Mononuclear cell (primary cell): ENCODE measurements at regions not wholly inside any gene's neighbourhood (a gene's known extent, or its start where the extent isn't known, plus 50 kb on each side); places are given as distances from the start of the nearest gene placed in this dataset.
"Not testable (repeated sequence)": the region's sequence is repeated elsewhere in the genome, so short reads cannot be mapped to it uniquely, and the experiment has no call there.

Source experiments
- H3K27me3 ChIP-seq: 2 replicates; pipeline ENCODE4 v1.6.0; 2011; ENCODE audit warnings: low read length, control low read depth; ENCODE audit not compliant: insufficient read depth
- H3K4me1 ChIP-seq: 2 replicates; pipeline ENCODE4 v1.5.1; 2011; ENCODE audit warnings: mild to moderate bottlenecking, low read length, control low read depth; ENCODE audit not compliant: insufficient read depth
- H3K4me3 ChIP-seq: 2 replicates; pipeline ENCODE4 v1.5.1; 2011; ENCODE audit warnings: mild to moderate bottlenecking, low read length, moderate library complexity
- H3K9me3 ChIP-seq: 2 replicates; pipeline ENCODE4 v1.5.1; 2011; ENCODE audit warnings: low read depth, mild to moderate bottlenecking, control low read depth, low read length

DNA sequence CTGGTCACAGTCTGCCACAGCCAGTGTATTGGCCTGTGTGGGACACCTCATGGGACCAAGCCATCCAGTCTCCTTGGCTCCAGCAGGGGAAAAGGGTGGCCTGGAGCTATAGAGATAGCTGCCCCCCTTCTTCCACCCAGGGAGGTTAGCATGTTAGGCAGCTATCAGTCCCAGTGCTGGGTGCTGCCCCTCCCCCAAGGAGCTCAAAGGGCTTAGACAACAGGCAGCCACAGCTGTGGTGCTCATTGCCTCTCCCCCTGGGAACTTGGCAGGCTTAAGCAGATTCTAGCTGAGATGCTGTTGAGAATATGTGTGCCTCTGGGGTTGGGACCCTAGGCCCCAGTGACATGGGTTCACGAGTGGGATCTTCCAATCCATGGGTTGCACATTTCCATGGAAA is 226.0 kb upstream of the PTGER4 start:
- Histone ChIP-seq H3K9me3 (no peaks in the 10 kb centered on the region), H3K27me3 (no peaks in the 10 kb centered on the region), H3K4me3 (no peak overlapping the region), H3K4me1 (no peaks in the 10 kb centered on the region)

- H3K27me3 ChIP-seq: no peaks in the 10 kb centered on the region
- H3K9me3 ChIP-seq: no peaks in the 10 kb centered on the region
These were observed 226.7 kb upstream of the PTGER4 start for GRCh38 chr5:40452874-40453624.

GRCh38 chr5:40447438-40447837 is 232.3 kb upstream of the PTGER4 start:
- peaks cover 8% of the 10 kb centered on the region for H3K9me3 ChIP-seq
- H3K4me3 ChIP-seq: no peak overlapping the region
- H3K27me3 ChIP-seq: no peaks in the 10 kb centered on the region
- H3K4me1 ChIP-seq: no peaks in the 10 kb centered on the region

More at GRCh38 chr5:40452874-40453624, 226.7 kb upstream of the PTGER4 start:
- H3K4me3 ChIP-seq: no peak overlapping the region
- no peaks in the 10 kb centered on the region for H3K4me1 ChIP-seq

GRCh38 chr5:40446910-40447309 is 232.8 kb upstream of the PTGER4 start:
- Histone ChIP-seq H3K9me3 (peaks cover 8% of the 10 kb centered on the region), H3K4me3 (no peak overlapping the region), H3K4me1 (peaks cover 4% of the 10 kb centered on the region), H3K27me3 (no peaks in the 10 kb centered on the region)

DNA sequence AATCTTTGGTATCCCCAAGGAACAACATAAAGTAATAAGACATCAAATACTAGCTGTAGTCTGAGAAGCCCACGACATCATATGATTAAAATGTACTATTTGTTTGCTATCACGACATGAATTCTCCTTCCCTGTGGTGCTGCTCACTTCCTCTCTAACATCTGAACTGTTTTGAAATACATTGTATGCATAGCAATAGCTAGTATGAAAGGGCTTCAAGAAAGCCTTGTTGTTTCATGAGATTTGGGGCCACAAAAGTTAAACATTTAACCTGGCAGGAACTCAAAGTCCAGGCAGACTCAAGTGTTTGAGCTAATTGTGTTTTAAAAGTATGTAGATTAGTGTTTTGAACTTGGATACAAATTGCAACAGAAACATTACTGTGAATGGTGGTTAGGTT is 237.4 kb upstream of the PTGER4 start:
- Histone ChIP-seq H3K4me3 (no peak overlapping the region), H3K27me3 (no peaks in the 10 kb centered on the region), H3K4me1 (peaks cover 21% of the 10 kb centered on the region), H3K9me3 (peaks cover 8% of the 10 kb centered on the region)

DNA sequence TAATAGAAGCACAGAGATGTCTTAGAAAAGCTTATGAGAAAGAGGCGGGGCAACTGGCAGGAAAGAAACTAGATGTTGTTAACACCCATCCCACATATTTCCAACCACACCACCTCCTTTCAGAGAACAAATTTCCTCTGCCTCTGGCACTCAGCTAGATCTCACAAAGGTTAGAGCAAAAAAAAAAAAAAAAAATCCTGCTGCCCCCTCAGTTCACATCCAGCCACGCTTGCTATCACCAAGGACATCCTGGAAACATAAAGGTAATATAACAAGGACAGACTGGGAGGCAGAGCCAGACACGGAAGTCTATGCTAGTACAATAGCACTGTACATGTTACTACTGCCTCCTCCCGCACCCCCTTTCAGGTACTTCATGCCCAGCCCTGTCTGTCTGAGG is 238.0 kb upstream of the PTGER4 start:
- Histone ChIP-seq H3K9me3 (peaks cover 8% of the 10 kb centered on the region), H3K27me3 (no peaks in the 10 kb centered on the region), H3K4me3 (no peak overlapping the region), H3K4me1 (peaks cover 27% of the 10 kb centered on the region)

DNA sequence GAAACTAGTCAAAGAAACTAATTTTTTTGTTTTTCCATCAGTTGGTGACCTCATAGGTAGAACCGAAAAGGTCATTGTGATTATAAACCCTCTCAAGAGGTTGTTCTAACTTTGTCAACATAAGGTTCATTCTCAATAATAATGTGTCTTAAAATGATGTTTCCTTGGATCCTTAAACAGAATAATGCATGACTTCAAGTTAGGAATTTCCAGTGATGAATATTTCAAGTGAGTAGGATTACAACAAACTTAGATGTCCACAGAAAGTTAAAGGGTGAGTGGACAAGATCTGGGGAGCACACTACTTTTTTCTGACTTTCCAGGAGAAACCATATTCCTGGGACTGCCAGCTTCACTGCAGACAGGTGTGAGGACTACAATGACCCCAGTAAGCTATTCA is 239.0 kb upstream of the PTGER4 start:
- Histone ChIP-seq H3K9me3 (peaks cover 8% of the 10 kb centered on the region), H3K4me1 (peaks cover 37% of the 10 kb centered on the region), H3K27me3 (no peaks in the 10 kb centered on the region), H3K4me3 (no peak overlapping the region)

DNA sequence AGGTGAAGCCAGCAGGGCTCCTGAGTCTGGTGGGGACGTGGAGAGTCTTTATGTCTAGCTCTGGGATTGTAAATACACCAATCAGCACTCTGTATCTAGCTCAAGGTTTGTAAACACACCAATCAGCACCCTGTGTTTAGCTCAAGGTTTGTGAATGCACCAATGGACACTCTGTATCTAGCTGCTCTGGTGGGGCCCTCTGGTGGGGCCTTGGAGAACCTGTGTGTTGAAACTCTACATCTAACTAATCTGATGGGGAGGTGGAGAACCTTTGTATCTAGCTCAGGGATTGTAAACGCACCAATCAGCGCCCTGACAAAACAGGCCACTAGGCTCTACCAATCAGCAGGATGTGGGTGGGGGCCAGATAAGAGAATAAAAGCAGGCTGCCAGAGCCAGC is 240.6 kb upstream of the PTGER4 start:
- H3K4me3 ChIP-seq, H3K27me3 ChIP-seq, H3K9me3 ChIP-seq: not testable (repeated sequence)
- H3K4me1 ChIP-seq: peaks cover 37% of the 10 kb centered on the region

- H3K9me3 ChIP-seq, H3K27me3 ChIP-seq, H3K4me3 ChIP-seq: not testable (repeated sequence)
- peaks cover 37% of the 10 kb centered on the region for H3K4me1 ChIP-seq
These were observed 241.1 kb upstream of the PTGER4 start for GRCh38 chr5:40438646-40439045.

DNA sequence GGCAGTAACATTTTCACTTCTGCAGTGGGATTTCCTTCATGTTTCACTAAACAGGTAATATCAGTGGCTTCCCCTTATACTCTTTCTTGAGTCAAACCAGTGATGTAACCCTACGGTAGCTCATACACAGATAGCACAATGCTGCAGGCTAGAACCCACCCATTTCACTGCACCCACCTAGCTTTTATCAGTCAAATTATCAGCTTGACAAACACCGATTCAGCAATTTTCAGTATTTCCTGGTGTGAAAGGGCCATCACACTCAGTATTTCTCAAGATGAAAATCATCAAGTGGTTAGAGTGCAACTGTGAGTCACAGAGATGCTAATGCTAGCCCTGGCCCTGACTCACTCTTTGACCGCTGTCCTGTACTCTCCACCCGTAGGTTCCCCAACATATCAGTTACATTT is 242.3 kb upstream of the PTGER4 start:
- Histone ChIP-seq H3K4me3 (no peak overlapping the region), H3K27me3 (no peaks in the 10 kb centered on the region), H3K4me1 (peaks cover 37% of the 10 kb centered on the region)

DNA sequence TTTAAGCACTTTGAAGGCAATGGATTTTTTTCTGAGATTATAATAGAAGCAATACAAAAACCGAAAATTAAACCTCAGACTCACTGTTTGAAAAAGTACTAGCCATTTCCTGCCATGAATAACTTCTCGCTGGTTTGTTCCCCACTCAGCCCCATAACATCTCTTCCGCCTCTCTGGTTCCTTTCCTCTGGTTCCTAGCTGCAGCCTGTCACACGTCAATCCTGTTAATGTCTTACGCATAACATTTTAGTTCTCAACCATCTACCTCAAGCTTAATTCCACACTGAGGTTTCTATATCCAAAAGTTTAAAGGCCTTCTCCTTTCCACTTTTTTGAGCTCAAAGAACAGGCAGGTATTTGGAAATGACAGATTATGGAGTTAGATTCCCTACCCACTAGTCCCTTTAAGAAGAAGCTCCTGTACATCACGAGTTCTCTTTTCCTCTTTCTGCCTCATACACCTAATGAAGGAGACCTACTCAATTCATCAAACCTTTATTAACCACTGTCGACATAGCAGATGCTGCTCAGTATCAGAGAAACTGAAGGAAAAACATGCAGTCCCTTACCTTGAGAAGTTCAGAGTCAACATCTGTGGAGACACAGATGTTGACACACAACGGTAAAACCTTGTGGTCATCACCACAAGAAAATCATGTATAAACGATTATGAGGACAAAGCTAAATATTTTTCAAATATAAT is 243.0 kb upstream of the PTGER4 start:
- Histone ChIP-seq H3K9me3 (no peaks in the 10 kb centered on the region), H3K4me1 (peaks cover 30% of the 10 kb centered on the region), H3K4me3 (no peak overlapping the region), H3K27me3 (no peaks in the 10 kb centered on the region)

More for the DNA sequence above, 242.3 kb upstream of the PTGER4 start:
- H3K9me3 ChIP-seq: no peaks in the 10 kb centered on the region

DNA sequence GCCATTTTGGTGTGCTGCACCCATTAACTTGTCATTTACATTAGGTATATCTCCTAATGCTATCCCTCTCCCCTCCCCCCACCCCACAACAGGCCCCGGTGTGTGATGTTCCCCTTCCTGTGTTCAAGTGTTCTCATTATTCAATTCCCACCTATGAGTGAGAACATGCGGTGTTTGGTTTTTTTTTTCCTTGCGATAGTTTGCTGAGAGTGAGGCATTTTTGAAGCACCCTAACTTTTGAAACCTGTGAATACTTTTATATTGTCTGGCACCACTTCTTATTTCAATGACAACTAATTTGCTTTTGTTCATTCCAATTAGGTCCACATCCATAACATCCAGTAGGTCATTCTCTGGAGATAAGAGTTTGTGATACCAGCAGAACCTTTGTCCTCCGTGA is 244.0 kb upstream of the PTGER4 start:
- peaks cover 22% of the 10 kb centered on the region for H3K4me1 ChIP-seq
- H3K4me3 ChIP-seq, H3K27me3 ChIP-seq, H3K9me3 ChIP-seq: not testable (repeated sequence)

DNA sequence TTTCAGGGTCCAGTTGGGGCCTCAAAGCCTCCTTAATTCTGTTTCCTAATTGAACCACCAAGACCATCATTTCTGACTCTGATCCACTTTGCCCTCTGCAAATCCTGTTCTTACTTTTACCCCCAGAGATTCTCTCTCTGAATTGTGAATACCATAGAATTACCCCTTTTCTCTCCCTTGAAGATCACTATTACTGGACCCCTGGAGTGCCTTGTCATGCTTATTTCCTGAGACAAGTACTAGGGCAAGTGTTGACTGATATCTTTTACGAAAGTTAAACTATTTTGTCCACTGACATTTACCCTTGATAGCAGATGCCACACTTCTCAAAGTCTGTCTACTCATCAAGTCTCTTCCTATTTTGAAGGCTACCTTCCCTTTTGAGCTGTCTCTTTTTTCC is 246.9 kb upstream of the PTGER4 start:
- no peaks in the 10 kb centered on the region for H3K9me3 ChIP-seq
- no peak overlapping the region for H3K4me3 ChIP-seq
- peaks cover 31% of the 10 kb centered on the region for H3K4me1 ChIP-seq
- H3K27me3 ChIP-seq: no peaks in the 10 kb centered on the region

DNA sequence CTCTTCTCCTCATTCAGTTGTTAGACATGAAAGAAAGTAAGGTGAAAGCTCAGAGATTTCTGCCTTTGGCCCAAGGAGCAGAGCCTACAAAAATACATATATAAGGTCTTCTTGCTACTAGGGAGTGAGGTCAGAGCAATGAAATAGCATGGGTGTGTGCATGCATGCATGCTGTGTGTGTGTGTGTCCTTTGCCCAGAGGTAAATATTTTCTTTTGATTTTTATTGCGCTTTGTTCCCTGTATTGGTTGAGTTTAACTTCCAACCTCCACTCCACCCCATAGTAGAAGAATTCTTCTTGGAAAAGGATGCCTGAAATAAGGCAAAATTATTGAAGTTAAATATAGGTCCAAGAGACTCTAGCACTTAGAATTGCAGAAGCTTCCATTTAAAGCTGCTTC is 248.0 kb upstream of the PTGER4 start:
- Histone ChIP-seq H3K4me3 (no peak overlapping the region), H3K4me1 (peaks cover 20% of the 10 kb centered on the region), H3K9me3 (no peaks in the 10 kb centered on the region)

DNA sequence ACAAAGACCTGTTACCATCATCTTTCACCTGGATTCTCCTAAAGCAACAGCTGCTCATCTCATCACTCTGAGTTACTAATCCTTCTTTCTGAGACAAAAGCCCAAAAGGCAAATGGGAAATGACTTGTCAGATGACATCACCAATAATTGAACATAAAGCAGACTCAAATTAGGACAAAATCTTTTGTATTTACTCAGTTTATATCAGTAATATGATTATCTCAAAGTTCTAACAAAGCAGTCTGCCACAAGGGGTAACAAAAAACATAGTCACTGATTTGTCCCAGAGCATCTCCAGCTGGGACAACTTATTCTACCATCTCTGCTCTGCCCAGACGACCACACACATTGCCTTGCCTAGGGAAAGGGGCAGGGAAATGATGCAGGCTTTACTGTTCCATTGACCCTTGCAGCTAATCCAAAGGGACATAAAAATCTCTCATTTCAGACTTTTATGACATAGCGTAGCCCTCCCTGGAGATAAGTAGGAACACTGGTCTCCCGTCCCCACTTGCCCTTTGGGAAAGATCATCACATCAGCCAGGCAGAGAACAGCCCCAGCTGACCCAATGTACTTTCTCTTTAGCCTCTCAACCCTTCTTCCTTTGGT is 249.5 kb upstream of the PTGER4 start:
- Histone ChIP-seq H3K4me3 (no peak overlapping the region), H3K9me3 (no peaks in the 10 kb centered on the region), H3K27me3 (no peaks in the 10 kb centered on the region), H3K4me1 (peaks cover 10% of the 10 kb centered on the region)

More for the DNA sequence above, 248.0 kb upstream of the PTGER4 start:
- H3K27me3 ChIP-seq: no peaks in the 10 kb centered on the region
